ENCODE measurements at regions not wholly inside any gene's neighbourhood (a gene's known extent, or its start where the extent isn't known, plus 50 kb on each side); places are given as distances from the start of the nearest gene placed in this dataset.

DNA sequence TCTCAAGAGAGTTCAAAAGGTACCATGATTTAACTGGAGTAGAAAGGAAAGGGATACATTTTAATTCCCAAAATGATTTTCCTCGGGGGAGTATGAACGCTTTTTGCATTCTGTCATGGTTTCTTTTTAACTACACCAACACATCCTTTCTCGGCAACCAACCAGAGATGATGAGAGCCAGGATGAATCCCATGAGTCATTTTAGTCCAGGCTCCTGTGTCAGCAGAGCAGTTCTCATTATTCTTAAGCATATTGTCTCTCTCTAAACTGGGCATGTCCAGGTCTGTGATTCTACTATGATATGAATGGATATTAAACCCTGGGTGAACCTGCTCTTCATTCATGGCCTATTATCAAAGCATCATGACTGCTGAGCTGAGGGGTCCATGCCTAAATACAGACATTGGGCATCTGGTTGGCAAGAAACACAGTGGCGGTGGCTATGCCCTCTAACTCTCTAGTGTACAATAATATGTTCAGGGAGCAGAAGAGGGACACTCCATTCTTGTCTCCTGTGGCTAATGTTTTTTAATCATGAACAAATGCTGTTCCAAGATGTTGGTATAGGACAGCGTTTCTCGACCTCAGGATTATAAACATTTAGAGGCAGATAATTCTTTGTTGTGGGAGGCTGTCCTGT, 124.3 kb upstream of the ESRRG start:
- no peak overlapping the region for H2AFZ ChIP-seq (ENCODE audit: low read length, unreplicated experiment)

DNA sequence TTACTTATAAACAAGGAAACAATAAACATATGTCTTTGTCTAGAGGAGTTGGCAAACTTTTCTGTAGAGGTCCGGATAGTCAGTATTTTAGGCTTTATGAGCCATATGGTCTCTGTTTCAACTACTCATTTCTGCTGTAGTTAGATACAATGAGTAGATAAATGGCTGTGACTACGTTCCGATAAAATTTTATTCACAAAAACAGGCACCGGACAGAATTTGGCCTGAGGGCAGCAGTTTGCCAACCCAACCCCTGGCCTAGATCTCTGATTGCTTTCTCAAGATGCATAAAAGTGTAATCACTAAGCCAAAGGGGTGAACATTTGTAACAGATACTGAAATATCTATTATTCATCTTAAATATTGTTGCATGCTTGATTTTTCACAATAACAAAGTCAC, 123.1 kb upstream of the ESRRG start:
- H3K79me2 ChIP-seq (ENCODE audit: control insufficient read depth, insufficient read depth, low read length, unreplicated experiment) = no peaks in the 10 kb centered on the region
- peaks cover 3% of the 10 kb centered on the region; the same call in 1 of the 2 replicates for H3K27me3 ChIP-seq (ENCODE audit: insufficient read depth, low read length)
- no peaks in the 10 kb centered on the region for H3K36me3 ChIP-seq (ENCODE audit: insufficient read depth, low read length)
- no peak overlapping the region for H3K4me3 ChIP-seq (ENCODE audit: low read depth, low read length)
- no peak overlapping the region for H3K27ac ChIP-seq (ENCODE audit: low read depth, low read length)
- no peak overlapping the region for H2AFZ ChIP-seq (ENCODE audit: low read length, unreplicated experiment)
- H3K4me1 ChIP-seq (ENCODE audit: control insufficient read depth, insufficient read depth, low read length, unreplicated experiment) = no peaks in the 10 kb centered on the region

More for the DNA sequence above, 124.3 kb upstream of the ESRRG start:
- Histone ChIP-seq H3K27me3 (ENCODE audit: insufficient read depth, low read length) (peaks cover 2% of the 10 kb centered on the region; the same call in 1 of the 2 replicates), H3K36me3 (ENCODE audit: insufficient read depth, low read length) (no peaks in the 10 kb centered on the region), H3K27ac (ENCODE audit: low read depth, low read length) (no peak overlapping the region), H3K4me3 (ENCODE audit: low read depth, low read length) (no peak overlapping the region), H3K79me2 (ENCODE audit: control insufficient read depth, insufficient read depth, low read length, unreplicated experiment) (no peaks in the 10 kb centered on the region), H3K4me1 (ENCODE audit: control insufficient read depth, insufficient read depth, low read length, unreplicated experiment) (no peaks in the 10 kb centered on the region)

DNA sequence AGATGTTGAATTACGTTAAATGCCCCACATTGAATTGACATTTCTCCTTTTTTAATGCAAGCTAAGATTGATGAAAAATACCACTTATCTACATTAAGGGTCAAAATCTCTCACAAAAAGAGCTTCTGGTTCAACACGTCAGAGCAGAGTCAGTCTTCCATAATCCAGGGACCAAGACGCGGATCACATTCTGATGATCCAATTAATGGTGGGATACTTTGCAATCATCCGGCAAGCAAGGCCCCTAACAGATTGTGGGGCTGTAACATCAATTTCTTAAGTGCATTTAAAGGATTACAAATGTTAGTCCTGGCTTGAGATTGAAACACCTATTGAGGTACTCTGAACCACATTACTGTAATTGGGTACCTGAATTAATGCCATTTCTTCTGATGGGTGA, 120.2 kb upstream of the ESRRG start:
- no peaks in the 10 kb centered on the region for H3K4me1 ChIP-seq (ENCODE audit: control insufficient read depth, insufficient read depth, low read length, unreplicated experiment)
- no peak overlapping the region for H3K27ac ChIP-seq (ENCODE audit: low read depth, low read length)
- no peak overlapping the region for H2AFZ ChIP-seq (ENCODE audit: low read length, unreplicated experiment)
- peaks cover 3% of the 10 kb centered on the region; the same call in 1 of the 2 replicates for H3K27me3 ChIP-seq (ENCODE audit: insufficient read depth, low read length)
- no peak overlapping the region for H3K4me3 ChIP-seq (ENCODE audit: low read depth, low read length)
- H3K36me3 ChIP-seq (ENCODE audit: insufficient read depth, low read length) = no peaks in the 10 kb centered on the region
- no peaks in the 10 kb centered on the region for H3K79me2 ChIP-seq (ENCODE audit: control insufficient read depth, insufficient read depth, low read length, unreplicated experiment)

DNA sequence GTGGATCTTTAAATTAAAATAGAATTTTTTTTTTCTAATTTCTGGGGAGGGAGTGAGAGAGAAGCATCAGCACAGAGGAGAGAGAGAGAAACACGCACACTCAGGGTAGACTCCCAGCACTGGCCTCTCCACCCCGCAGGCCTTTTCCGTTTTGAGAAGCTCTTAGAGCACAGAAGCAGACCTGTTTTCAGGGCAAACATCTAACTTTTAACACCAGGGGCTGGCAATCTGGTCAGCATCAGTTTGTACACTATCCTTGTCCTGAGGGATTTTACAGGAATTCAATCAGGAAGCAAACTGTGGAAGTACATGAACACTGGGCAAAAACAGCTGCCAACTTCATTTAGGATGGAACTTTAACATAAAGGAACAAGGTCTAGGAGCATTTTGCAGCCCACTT, 117.9 kb upstream of the ESRRG start:
- H2AFZ ChIP-seq (ENCODE audit: low read length, unreplicated experiment) = no peak overlapping the region
- no peak overlapping the region for H3K27ac ChIP-seq (ENCODE audit: low read depth, low read length)
- H3K4me1 ChIP-seq (ENCODE audit: control insufficient read depth, insufficient read depth, low read length, unreplicated experiment) = no peaks in the 10 kb centered on the region
- no peak overlapping the region for H3K4me3 ChIP-seq (ENCODE audit: low read depth, low read length)
- no peaks in the 10 kb centered on the region for H3K79me2 ChIP-seq (ENCODE audit: control insufficient read depth, insufficient read depth, low read length, unreplicated experiment)
- no peaks in the 10 kb centered on the region for H3K36me3 ChIP-seq (ENCODE audit: insufficient read depth, low read length)
- peaks cover 3% of the 10 kb centered on the region; the same call in 1 of the 2 replicates for H3K27me3 ChIP-seq (ENCODE audit: insufficient read depth, low read length)

DNA sequence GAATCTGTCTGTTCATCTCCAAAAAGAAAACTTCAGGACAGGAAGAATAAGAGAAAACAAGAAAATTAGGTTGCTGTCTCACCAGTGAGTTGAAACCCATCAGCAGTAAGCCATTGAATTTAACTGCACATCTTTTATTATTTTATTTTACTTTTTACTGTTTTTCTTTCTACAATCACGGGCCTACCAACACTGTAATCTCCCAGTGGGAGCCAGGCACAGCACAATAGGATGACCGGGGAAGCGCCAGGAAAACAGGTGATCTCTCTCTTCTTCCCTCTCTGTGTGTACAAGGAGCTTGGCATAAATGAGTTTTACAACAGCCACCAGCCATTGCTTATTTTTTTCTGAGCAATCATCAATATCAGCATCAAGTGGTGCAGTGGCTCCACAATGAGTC, 113.1 kb upstream of the ESRRG start:
- no peak overlapping the region for H2AFZ ChIP-seq (ENCODE audit: low read length, unreplicated experiment)
- H3K79me2 ChIP-seq (ENCODE audit: control insufficient read depth, insufficient read depth, low read length, unreplicated experiment) = no peaks in the 10 kb centered on the region
- no peaks in the 10 kb centered on the region for H3K4me1 ChIP-seq (ENCODE audit: control insufficient read depth, insufficient read depth, low read length, unreplicated experiment)
- H3K27me3 ChIP-seq (ENCODE audit: insufficient read depth, low read length) = peaks cover 7% of the 10 kb centered on the region; the same call in 1 of the 2 replicates
- H3K27ac ChIP-seq (ENCODE audit: low read depth, low read length) = no peak overlapping the region
- no peaks in the 10 kb centered on the region for H3K36me3 ChIP-seq (ENCODE audit: insufficient read depth, low read length)
- no peak overlapping the region for H3K4me3 ChIP-seq (ENCODE audit: low read depth, low read length)

DNA sequence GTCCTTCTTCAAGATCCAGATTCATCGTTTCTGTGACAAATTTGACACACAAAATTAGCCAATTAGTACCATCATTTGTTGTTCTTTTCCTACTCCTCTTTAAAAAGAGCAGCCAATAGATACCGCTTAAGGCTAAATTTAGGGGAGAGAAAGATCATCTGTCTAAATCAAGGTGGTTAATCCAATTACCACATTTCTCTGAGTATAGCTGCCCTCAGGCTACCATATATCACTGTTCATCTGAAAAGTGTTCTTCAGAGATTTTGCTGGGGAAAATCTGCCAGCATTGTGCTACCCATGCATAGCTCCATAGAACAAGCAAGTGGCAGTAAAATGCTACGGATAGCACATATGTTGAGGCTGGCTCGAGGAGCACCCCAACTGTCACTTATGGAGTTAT, 110.3 kb upstream of the ESRRG start:
- Histone ChIP-seq H3K36me3 (ENCODE audit: insufficient read depth, low read length) (no peaks in the 10 kb centered on the region), H3K27ac (ENCODE audit: low read depth, low read length) (no peak overlapping the region), H3K4me3 (ENCODE audit: low read depth, low read length) (no peak overlapping the region), H3K4me1 (ENCODE audit: control insufficient read depth, insufficient read depth, low read length, unreplicated experiment) (no peaks in the 10 kb centered on the region), H3K27me3 (ENCODE audit: insufficient read depth, low read length) (peaks cover 10% of the 10 kb centered on the region; the same call in 1 of the 2 replicates), H2AFZ (ENCODE audit: low read length, unreplicated experiment) (no peak overlapping the region), H3K79me2 (ENCODE audit: control insufficient read depth, insufficient read depth, low read length, unreplicated experiment) (no peaks in the 10 kb centered on the region)

DNA sequence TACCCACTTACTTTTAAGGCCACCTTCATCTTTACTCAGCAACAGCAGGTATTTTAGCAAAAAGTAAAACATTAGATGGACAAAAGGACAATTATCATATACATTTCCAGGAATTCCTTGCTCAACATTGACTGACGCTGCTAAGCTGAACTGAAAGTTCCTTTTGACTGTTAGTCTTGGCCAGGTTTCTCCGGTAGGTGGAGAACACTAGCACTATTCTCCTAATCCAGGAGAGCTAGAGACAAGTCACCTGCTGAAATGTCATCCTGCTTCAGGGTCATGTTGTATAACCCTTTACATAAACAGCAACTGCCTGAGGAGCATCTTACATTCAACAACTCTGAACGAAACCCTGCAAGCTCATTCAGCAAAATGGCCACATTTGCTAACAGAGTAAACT, 109.0 kb upstream of the ESRRG start:
- Histone ChIP-seq H3K36me3 (ENCODE audit: insufficient read depth, low read length) (no peaks in the 10 kb centered on the region), H3K4me1 (ENCODE audit: control insufficient read depth, insufficient read depth, low read length, unreplicated experiment) (no peaks in the 10 kb centered on the region), H3K27me3 (ENCODE audit: insufficient read depth, low read length) (peaks cover 14% of the 10 kb centered on the region; the same call in 1 of the 2 replicates), H3K27ac (ENCODE audit: low read depth, low read length) (no peak overlapping the region), H3K4me3 (ENCODE audit: low read depth, low read length) (no peak overlapping the region), H2AFZ (ENCODE audit: low read length, unreplicated experiment) (no peak overlapping the region), H3K79me2 (ENCODE audit: control insufficient read depth, insufficient read depth, low read length, unreplicated experiment) (no peaks in the 10 kb centered on the region)

DNA sequence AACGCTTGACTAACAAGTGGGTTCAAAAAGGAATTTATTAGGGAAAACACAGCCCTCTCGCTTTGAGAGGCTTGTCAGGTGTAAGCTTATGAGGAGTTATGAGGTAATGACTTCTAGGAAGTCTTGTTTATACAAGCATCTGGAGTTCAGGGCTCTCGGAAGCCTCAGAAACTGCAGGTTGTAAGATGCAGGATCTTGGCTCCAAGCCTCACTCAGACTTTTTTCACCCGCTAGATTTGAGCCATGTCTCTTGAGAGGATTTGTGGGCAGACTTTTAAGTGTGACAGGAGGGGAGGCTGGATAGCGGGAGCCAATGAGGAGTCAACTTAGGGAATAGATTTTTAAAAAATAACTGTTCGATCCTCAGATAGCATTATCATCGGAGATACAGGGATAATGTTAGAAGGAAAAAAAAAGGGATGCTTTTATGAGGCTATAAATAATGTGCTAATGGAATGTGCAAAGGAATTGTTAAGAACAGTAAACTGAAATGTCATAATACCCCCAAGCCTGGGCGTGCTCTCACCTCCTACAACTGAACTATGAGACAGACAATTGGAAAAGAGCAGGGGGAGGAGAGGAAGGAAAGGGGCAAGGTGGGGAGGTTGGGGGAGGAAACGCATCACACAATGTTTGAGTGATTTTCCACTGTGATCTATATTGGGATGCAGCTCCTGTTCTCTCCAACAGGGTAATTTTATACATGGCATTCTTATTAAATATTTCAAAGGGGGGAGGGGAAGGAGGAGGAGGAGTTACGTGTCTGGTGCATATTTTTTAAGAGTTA, 107.4 kb upstream of the ESRRG start:
- H3K4me3 ChIP-seq (ENCODE audit: low read depth, low read length) = no peak overlapping the region
- H2AFZ ChIP-seq (ENCODE audit: low read length, unreplicated experiment) = no peak overlapping the region
- peaks cover 14% of the 10 kb centered on the region; the same call in 1 of the 2 replicates for H3K27me3 ChIP-seq (ENCODE audit: insufficient read depth, low read length)
- no peaks in the 10 kb centered on the region for H3K79me2 ChIP-seq (ENCODE audit: control insufficient read depth, insufficient read depth, low read length, unreplicated experiment)
- H3K36me3 ChIP-seq (ENCODE audit: insufficient read depth, low read length) = no peaks in the 10 kb centered on the region
- no peaks in the 10 kb centered on the region for H3K4me1 ChIP-seq (ENCODE audit: control insufficient read depth, insufficient read depth, low read length, unreplicated experiment)
- no peak overlapping the region for H3K27ac ChIP-seq (ENCODE audit: low read depth, low read length)

DNA sequence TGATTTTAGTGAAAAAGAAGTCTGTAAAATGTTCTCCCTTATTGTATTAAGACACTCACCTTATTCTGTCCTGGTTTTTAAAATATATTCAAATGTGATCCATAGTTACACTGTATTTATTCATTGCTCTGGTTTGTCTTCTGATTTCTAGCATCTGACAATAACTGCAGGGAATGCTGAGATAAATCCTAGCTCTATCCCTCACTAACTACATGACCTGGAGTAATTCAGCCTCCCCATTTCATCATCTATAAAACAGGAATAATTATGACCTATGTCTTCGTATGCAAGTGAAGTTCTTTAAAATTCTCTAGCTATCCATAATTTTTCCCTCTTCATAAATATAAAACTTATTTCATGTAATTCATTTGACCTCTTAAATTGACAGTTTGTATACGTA, 104.0 kb upstream of the ESRRG start:
- H3K4me1 ChIP-seq (ENCODE audit: control insufficient read depth, insufficient read depth, low read length, unreplicated experiment) = no peaks in the 10 kb centered on the region
- no peak overlapping the region for H3K4me3 ChIP-seq (ENCODE audit: low read depth, low read length)
- H3K79me2 ChIP-seq (ENCODE audit: control insufficient read depth, insufficient read depth, low read length, unreplicated experiment) = no peaks in the 10 kb centered on the region
- H3K27me3 ChIP-seq (ENCODE audit: insufficient read depth, low read length) = peaks cover 7% of the 10 kb centered on the region; the same call in 1 of the 2 replicates
- H2AFZ ChIP-seq (ENCODE audit: low read length, unreplicated experiment) = no peak overlapping the region
- no peak overlapping the region for H3K27ac ChIP-seq (ENCODE audit: low read depth, low read length)
- H3K36me3 ChIP-seq (ENCODE audit: insufficient read depth, low read length) = no peaks in the 10 kb centered on the region

DNA sequence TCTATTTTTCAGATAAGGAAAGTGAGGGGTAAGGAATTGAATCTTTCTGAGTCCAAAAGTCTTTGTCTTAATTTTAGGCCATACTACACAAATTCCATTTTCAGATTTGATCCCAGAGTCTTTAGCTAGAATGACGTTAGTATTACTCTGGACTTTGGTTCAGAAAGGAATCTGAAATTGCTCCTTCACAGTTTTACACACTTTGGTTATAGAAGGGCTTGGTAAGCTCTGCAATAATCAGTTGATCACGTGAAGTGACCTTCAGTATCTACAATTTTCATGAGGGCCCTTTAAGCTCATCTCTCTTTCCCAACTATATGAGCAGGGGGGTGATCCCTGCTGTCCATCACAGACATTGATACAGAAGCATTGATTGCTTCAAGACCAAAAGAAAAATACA, 103.4 kb upstream of the ESRRG start:
- Histone ChIP-seq H3K4me1 (ENCODE audit: control insufficient read depth, insufficient read depth, low read length, unreplicated experiment) (no peaks in the 10 kb centered on the region), H3K27ac (ENCODE audit: low read depth, low read length) (no peak overlapping the region), H3K4me3 (ENCODE audit: low read depth, low read length) (no peak overlapping the region), H3K79me2 (ENCODE audit: control insufficient read depth, insufficient read depth, low read length, unreplicated experiment) (no peaks in the 10 kb centered on the region), H3K27me3 (ENCODE audit: insufficient read depth, low read length) (peaks cover 7% of the 10 kb centered on the region; the same call in 1 of the 2 replicates), H2AFZ (ENCODE audit: low read length, unreplicated experiment) (no peak overlapping the region), H3K36me3 (ENCODE audit: insufficient read depth, low read length) (no peaks in the 10 kb centered on the region)

DNA sequence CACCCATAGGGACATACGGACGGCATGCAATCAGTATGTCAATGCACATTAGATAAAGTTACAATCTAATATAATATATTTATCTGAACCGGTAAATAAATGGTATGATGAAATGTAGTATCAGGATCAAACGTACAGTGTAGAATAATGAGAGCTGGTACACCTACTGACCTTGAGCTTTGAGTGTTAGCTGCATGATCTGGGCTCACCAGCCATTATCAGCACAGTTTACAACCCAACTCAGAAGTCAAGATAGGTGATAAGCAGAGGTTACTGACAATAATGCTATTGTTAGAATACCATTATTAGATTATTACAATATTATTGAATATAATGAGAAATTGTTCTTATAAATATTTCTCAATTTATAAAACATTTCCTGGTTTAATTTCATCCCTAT, 103.0 kb upstream of the ESRRG start:
- Histone ChIP-seq H3K79me2 (ENCODE audit: control insufficient read depth, insufficient read depth, low read length, unreplicated experiment) (no peaks in the 10 kb centered on the region), H3K36me3 (ENCODE audit: insufficient read depth, low read length) (no peaks in the 10 kb centered on the region), H3K27ac (ENCODE audit: low read depth, low read length) (no peak overlapping the region), H3K27me3 (ENCODE audit: insufficient read depth, low read length) (peaks cover 6% of the 10 kb centered on the region; the same call in 1 of the 2 replicates), H2AFZ (ENCODE audit: low read length, unreplicated experiment) (no peak overlapping the region), H3K4me1 (ENCODE audit: control insufficient read depth, insufficient read depth, low read length, unreplicated experiment) (no peaks in the 10 kb centered on the region), H3K4me3 (ENCODE audit: low read depth, low read length) (no peak overlapping the region)
